GM12801 (cell line): ENCODE measurements at regions not wholly inside any gene's neighbourhood (a gene's known extent, or its start where the extent isn't known, plus 50 kb on each side); places are given as distances from the start of the nearest gene placed in this dataset.

Experiments used
- CTCF ChIP-seq: IDR thresholded peaks from one replicate; pipeline ENCODE4 v1.5.1; 2011; ENCODE audit warnings: control low read depth; ENCODE audit not compliant: insufficient read length; ENCODE audit errors: extremely low read depth

GRCh38 chr4:181601103-181601502, 642.1 kb upstream of the TENM3 start:
- TF ChIP-seq CTCF = no peak

GRCh38 chr4:181604546-181604945, 638.7 kb upstream of the TENM3 start:
- no peak for TF ChIP-seq CTCF

GRCh38 chr4:181606300-181606699, 636.9 kb upstream of the TENM3 start:
- TF ChIP-seq CTCF = no peak

- no peak for TF ChIP-seq CTCF
Measured at GRCh38 chr4:181608181-181608580, 635.0 kb upstream of the TENM3 start.

DNA sequence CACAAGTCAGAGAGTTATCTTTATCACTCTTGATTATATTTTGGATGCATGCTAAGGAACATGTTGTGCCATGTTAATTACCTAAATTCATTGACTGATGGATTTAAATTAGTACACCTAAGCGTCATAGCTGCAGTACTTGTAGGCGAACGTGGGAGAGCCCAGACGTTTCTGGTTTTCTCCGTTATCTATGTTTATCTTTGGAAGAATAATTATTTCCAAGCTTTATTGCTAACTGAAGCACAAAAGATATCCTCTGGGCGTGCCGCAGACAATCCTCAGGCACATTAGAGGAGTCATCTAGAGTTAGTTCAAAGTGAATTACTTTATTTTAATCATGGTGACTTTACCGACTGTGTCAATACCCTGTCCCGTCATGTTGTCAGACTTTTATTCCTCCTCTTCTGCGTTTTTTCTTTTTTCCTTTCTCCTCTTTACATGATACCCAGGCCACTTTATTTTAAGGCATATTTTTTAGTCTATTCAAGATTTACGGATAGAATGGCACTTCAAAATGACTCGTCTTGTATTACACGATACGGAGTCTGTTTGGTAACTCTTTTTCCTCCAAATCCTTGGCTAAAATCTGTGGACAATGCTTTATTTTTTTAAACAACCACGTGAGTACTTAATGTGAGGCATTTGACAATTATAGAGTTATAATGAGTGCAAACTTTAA, 632.0 kb upstream of the TENM3 start:
- TF ChIP-seq CTCF = no peak

- TF ChIP-seq CTCF = no peak
Measured at GRCh38 chr4:181611946-181612600, 631.1 kb upstream of the TENM3 start.

GRCh38 chr4:181613200-181613599, 630.0 kb upstream of the TENM3 start:
- TF ChIP-seq CTCF = no peak
